NCI-H460 (cell line): ENCODE measurements at regions not wholly inside any gene's neighbourhood (a gene's known extent, or its start where the extent isn't known, plus 50 kb on each side); places are given as distances from the start of the nearest gene placed in this dataset.
"Not testable (repeated sequence)": the region's sequence is repeated elsewhere in the genome, so short reads cannot be mapped to it uniquely, and the experiment has no call there.

ENCODE experiments used
- DNase-seq: peaks from one replicate; pipeline ENCODE4 v3.0.0-alpha.2; 2016; ENCODE audit warnings: low read depth; ENCODE audit errors: extremely low read depth

DNA sequence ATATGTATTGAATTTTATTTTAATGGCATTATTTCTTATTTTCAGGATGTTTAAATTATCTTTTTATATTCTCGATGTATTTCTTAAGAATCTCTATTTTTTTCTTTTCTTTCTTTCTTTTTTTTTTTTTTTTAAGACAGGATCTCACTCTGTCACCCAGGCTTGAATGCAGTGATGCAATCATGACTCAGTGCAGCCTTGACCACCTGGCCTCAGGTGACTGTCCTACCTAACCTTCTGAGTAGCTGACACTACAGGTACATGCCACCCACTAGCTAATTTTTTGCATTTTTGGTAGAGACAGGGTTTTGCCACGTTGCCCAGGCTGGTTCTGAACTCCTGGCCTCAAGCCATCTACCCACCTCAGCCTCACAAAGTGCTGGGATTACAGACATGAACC, 143.8 kb upstream of the LAMA2 start:
- DNase-seq, result no peak

- DNase-seq, result no peak
These were observed 144.8 kb upstream of the LAMA2 start for GRCh38 chr6:128738112-128738511.

- DNase-seq, result no peak
These were observed 146.2 kb upstream of the LAMA2 start for GRCh38 chr6:128736780-128737179.

DNA sequence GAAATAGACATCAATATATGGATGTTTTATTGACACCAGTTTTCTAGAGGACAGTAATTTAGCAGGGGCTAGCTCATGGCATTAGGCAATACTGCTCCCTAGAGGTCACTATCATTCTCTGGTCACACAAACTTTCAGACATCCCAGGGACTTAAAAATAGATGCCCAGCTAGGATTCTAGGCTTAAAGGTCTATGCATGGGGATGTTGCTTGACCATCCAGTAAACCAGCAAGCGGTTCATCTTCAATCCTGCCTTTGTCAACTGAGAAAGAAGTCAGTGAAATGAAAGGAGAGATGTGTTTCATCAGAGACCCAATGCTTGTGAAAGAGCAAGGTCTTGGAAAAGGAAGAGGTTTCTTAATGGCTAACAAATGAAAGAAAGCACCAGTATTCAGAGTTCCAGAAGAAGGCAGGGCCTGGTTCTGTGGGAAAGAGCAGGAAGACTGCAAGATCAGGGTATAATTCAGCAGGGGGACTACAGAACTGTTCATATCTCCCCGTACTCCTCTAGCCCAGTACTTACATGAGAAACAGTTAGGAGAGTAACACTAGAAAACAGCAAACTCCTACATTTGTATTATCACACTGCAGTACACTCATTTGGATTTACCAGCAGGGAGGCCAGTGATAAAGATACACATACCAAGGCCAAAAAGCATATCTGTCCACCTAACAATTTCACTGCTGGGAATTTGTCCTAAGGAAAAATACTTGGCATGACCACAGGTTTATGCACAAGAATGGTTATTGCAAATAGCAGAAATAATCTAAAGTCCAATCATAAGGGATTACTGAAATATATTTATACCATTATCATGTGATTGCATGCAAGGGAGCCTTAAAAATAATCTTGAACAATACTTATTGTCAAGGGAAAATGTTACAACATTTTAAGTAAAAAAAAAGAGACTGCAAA, 151.4 kb upstream of the LAMA2 start:
- peak; percentile 20 for DNase-seq

DNA sequence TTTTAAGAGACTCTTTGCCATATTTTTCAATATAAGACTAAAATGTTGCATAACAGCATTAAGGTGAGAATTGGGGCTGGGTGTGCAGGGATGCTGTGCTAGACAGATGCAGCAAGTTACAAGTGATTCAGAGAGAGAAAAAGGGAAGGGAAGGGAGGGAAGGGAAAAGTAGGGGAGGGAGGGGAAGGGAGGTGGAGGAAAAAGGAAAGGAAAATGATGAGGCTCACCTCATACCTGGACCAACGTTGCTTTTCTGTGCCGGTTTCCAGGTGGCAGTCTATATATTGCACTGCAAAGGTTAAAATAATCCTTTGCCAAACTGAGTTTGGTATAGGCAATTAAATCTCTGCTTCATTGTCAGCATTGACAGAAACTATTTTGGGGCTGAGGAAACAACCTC, 155.4 kb upstream of the LAMA2 start:
- DNase-seq, result no peak

GRCh38 chr6:128725271-128726233, 157.4 kb upstream of the LAMA2 start:
- DNase-seq, result peak; percentile 13

DNA sequence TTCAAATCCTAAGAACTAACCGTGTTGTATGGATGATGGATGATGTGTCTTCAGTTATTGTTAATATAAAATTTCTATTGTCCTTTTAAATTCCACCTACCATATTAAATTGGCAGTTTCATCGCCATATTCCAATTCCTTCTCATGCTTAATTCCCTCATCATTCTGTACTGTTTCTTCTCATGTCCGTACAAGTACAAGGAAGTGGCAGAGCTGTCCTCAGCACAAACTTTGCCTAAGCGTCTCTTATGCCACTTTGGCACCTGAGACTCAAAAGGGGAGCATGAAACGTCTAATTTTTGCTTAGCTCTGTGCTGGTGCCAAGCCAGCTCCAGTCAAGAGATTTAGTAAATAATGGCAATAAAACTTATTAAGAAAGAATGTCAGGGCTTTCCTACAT, 158.2 kb upstream of the LAMA2 start:
- no peak for DNase-seq

GRCh38 chr6:128723667-128724066, 159.3 kb upstream of the LAMA2 start:
- DNase-seq, result no peak

- no peak for DNase-seq
These were observed 162.0 kb upstream of the LAMA2 start for GRCh38 chr6:128720891-128721290.

- no peak for DNase-seq
These were observed 163.2 kb upstream of the LAMA2 start for GRCh38 chr6:128719786-128720185.

GRCh38 chr6:128713461-128713860, 169.5 kb upstream of the LAMA2 start:
- no peak for DNase-seq

DNA sequence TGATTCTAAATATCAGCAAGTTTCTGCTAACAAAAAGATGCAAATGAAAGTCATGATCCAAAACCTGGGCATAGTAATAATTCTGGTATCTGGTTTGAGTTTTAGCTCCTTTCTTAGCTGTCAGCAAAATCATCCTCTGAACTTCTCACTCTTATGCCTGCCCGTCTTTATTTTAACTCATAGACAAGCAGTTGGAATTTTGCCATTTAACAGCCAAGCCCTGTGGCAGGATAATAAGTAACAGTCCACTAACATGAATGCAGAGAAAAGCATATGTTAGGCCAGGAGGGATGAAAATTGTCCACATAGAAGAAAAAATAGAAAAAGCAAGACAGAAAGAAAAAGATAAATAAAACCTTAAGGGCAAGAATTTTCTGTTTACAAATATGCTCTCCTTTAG, 170.0 kb upstream of the LAMA2 start:
- no peak for DNase-seq

DNA sequence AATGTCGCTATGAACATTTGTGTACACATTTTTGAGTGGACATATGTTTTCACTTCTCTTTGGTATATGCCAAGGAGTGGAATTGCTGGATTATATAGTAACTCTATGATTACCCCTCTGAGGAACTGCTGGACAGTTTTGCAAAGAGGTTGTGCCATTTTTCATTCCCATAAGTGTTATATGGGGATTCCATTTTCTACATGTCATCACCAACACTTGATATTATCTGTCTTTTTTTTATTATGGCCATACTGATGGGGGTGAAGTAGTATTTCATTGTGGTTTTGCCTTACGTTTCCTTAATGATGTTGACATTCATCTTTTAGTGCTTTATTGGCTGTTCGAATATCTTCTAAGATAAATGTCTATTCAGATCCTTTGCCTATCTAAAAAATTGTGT, 171.8 kb upstream of the LAMA2 start:
- no peak for DNase-seq

DNA sequence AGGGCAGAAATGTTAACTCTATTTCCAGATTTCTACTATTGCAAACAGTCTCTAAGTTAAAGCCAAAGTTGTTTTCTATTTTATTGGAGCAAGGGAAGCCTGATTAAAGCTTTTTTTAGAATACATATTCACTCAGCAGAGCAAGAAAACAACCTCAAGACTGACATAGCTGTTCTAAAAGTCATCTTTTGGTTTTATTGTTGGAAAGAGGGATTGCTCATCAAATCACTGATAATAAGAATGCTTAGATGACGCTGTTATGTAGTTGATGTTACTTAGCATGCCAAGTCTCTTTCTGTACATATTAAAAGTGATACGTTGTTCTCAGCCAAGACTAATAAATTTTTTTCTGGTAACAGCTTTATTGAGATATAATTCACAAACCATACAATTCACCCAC, 172.6 kb upstream of the LAMA2 start:
- DNase-seq, result no peak

- no peak for DNase-seq
These were observed 178.3 kb upstream of the LAMA2 start for GRCh38 chr6:128704601-128705000.

DNA sequence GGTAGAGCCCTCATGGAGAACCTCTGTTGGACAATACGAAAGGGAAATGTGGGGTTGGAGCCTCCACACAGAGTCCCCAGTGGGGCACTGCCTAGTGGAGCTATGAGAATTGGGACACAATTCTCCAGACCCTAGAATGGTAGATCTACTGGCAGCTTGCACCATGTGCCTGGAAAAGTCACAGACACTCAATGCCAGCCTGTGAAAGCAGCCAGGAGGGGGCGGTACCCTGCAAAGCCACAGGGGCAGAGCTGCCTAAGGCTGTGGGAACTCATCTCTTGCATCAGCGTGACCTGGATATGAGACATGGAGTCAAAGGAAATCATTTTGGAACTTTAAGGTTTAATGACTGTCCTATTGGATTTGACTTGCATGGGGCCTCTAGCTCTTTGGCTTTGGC, 179.1 kb upstream of the LAMA2 start:
- DNase-seq, result not testable (repeated sequence)

- peak; percentile 5 for DNase-seq
These were observed 176.6 kb upstream of the PTPRK start for GRCh38 chr6:128696691-128697689.

DNA sequence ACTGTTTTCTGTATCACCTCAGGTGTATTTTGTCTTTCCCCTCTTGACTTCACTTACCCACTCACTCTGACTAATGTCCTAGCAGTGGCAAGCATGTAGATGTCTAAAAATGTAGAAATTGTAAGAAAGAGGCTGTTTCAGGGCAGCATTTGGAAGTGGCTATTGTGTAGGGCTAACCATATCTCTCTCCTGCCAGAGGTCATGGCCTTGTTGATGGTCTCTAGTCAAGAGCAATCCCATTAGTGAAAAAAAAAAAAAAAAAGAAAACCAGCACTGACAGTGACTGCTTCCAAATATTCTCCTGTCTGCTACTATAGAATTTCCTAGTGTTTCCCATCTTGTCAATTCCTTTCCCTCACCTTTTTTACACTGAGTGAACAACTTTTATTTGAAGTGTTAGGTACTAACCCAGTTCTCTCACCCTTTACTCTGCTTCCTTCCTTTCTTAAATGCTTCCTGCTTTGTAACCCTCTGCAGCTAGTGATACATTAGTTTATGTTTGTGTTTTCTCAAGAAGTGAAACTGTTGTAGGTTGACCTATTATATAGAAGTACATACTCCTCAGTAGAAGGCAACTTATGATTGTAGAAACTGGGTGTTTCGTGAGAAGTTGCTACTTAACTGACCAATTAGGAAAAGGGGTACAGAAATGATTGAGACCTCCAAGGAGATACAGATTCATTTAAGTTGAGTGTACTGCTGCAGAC, 174.1 kb upstream of the PTPRK start:
- DNase-seq, result no peak

- DNase-seq, result no peak
These were observed 169.7 kb upstream of the PTPRK start for GRCh38 chr6:128690063-128690462.

DNA sequence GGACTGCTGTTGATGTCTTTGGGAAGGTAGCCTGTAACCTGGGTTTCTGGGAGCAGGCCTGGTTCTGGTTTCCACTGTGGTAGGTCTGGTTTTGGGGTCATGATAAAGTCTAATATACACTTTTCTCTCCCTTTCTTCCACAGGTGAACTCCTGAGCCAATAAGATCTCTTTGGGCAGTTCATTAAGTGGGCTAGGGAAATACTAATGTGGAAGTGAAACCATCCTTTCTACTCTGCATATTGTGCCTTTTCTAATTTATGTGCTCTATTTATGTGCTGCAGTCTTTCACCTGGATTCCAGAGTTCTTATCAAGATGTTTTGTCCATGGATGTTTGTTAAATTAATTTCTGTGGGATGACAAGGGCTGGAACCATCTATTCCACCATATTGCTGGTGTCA, 165.7 kb upstream of the PTPRK start:
- no peak for DNase-seq
